ENCODE measurements at regions not wholly inside any gene's neighbourhood (a gene's known extent, or its start where the extent isn't known, plus 50 kb on each side); places are given as distances from the start of the nearest gene placed in this dataset.
A peak's percentile ranks its signal among the peaks of the same experiment; 100 is the strongest.
"Not testable (repeated sequence)": the region's sequence is repeated elsewhere in the genome, so short reads cannot be mapped to it uniquely, and the experiment has no call there.

- peak; percentile 7 to 38 for ATAC-seq
These were observed 445.4 kb upstream of the DEFB115 start for GRCh38 chr20:30811885-30812671.

- no peak for ATAC-seq
These were observed 444.6 kb upstream of the DEFB115 start for GRCh38 chr20:30812739-30813411.

- ATAC-seq = not testable (repeated sequence)
These were observed 443.8 kb upstream of the DEFB115 start for GRCh38 chr20:30813412-30814311.

GRCh38 chr20:30814312-30814639 is 443.2 kb upstream of the DEFB115 start:
- ATAC-seq = not testable (repeated sequence)

GRCh38 chr20:30815027-30815576 is 442.4 kb upstream of the DEFB115 start:
- ATAC-seq = not testable (repeated sequence)

- ATAC-seq = no peak
These were observed 441.8 kb upstream of the DEFB115 start for GRCh38 chr20:30815577-30816181.

GRCh38 chr20:30816182-30816645 is 441.2 kb upstream of the DEFB115 start:
- no peak for ATAC-seq

- ATAC-seq = not testable (repeated sequence)
These were observed 435.8 kb upstream of the DEFB115 start for GRCh38 chr20:30821615-30822014.

GRCh38 chr20:30824666-30825065 is 432.8 kb upstream of the DEFB115 start:
- not testable (repeated sequence) for ATAC-seq

GRCh38 chr20:30845923-30846322 is 411.5 kb upstream of the DEFB115 start:
- ATAC-seq = not testable (repeated sequence)

- ATAC-seq = not testable (repeated sequence)
These were observed 389.2 kb upstream of the DEFB115 start for GRCh38 chr20:30868271-30868670.

GRCh38 chr20:30871127-30871526 is 386.3 kb upstream of the DEFB115 start:
- not testable (repeated sequence) for ATAC-seq

GRCh38 chr20:30872252-30872651 is 385.2 kb upstream of the DEFB115 start:
- ATAC-seq = not testable (repeated sequence)

GRCh38 chr20:30875868-30876267 is 381.6 kb upstream of the DEFB115 start:
- not testable (repeated sequence) for ATAC-seq

GRCh38 chr20:30891400-30891799 is 366.1 kb upstream of the DEFB115 start:
- ATAC-seq = not testable (repeated sequence)

GRCh38 chr20:30892541-30893345 is 364.7 kb upstream of the DEFB115 start:
- no peak for ATAC-seq

GRCh38 chr20:30893346-30894314 is 363.8 kb upstream of the DEFB115 start:
- ATAC-seq = not testable (repeated sequence)

GRCh38 chr20:30894707-30895353 is 362.6 kb upstream of the DEFB115 start:
- not testable (repeated sequence) for ATAC-seq

GRCh38 chr20:30895354-30895711 is 362.1 kb upstream of the DEFB115 start:
- not testable (repeated sequence) for ATAC-seq

Measured in activated CD4-positive, CD25-positive, alpha-beta regulatory T cell treated with anti-CD3 and anti-CD28 coated beads, Interleukin-2, amount 50 U/mL, for 24 hours (primary cell).